HepG2 (cell line): ENCODE measurements at regions not wholly inside any gene's neighbourhood (a gene's known extent, or its start where the extent isn't known, plus 50 kb on each side); places are given as distances from the start of the nearest gene placed in this dataset.

ENCODE experiments used
- ATAC-seq: fragments of 200-7000 bp; cut with Tn5 transposase; 3 replicates; pipeline ENCODE4 v1.9.1; 2020; ENCODE audit warnings: mild to moderate bottlenecking, moderate library complexity
- BruUV-seq: library from RNA; stranded (reverse); fragments of 400-500 nt; replicated peaks from 2 replicates; lab custom pipeline; 2021; lab: Mats Ljungman, UMichigan
- CTCF ChIA-PET: fragments of 300-600 bp; formaldehyde crosslinking; extraction: SDS; loops from one replicate; lab custom pipeline; 2021; ENCODE audit warnings: low total read pairs, inconsistent platforms, low intra/inter-chr PET ratio; lab: Yijun Ruan, JAX
- POLR2A ChIA-PET: fragments of 350-600 bp; sonication (Branson Sonifier 250); formaldehyde crosslinking; loops from one replicate; lab custom pipeline; 2020; ENCODE audit warnings: antibody characterized with exemption, inconsistent platforms; lab: Yijun Ruan, JAX
- DNase-seq: peaks from one replicate; pipeline ENCODE4 v3.0.0-alpha.2; 2015; ENCODE audit warnings: low spot score
- FAIRE-seq: peaks from 3 replicates; lab custom pipeline; 2011; peaks lifted over from hg19 to GRCh38; lab: Jason Lieb, UNC
- H2AFZ ChIP-seq: one replicate; pipeline ENCODE4 v1.6.1; 2011; ENCODE audit warnings: low read length, inconsistent platforms
- H3K27ac ChIP-seq: fragments of 300-600 bp; 3 replicates; pipeline ENCODE4 v1.8.0; 2011; ENCODE audit warnings: mixed run types, mild to moderate bottlenecking, mixed read lengths, low read length, inconsistent platforms; ENCODE audit not compliant: insufficient read depth; ENCODE audit errors: extremely low read length
- H3K27me3 ChIP-seq, 2 experiments: fragments of 200-600 bp in 1 of 2; 2 replicates in 1 of 2; 3 replicates in 1 of 2; pipeline versions ENCODE4 v1.6.0 to v1.8.0; 2011; ENCODE audit warnings: low read length in 2 of 2, mild to moderate bottlenecking in 2 of 2, moderate library complexity in 2 of 2, inconsistent platforms in 1 of 2; ENCODE audit not compliant: insufficient read depth in 2 of 2, control insufficient read depth in 1 of 2
- H3K36me3 ChIP-seq, 2 experiments: fragments of 200-600 bp in 1 of 2; replicated peaks in 1 of 2; 2 replicates in 1 of 2; 3 replicates in 1 of 2; pipeline versions ENCODE4 v1.5.1 to v1.8.0; 2011; ENCODE audit warnings: low read length in 2 of 2, inconsistent platforms in 1 of 2; ENCODE audit not compliant: insufficient read depth in 2 of 2, control insufficient read depth in 1 of 2
- H3K4me1 ChIP-seq: 2 replicates; pipeline ENCODE4 v1.5.1; 2012; ENCODE audit warnings: low read length, inconsistent platforms; ENCODE audit not compliant: insufficient read depth
- H3K4me2 ChIP-seq: 2 replicates; pipeline ENCODE4 v1.6.0; 2011; ENCODE audit warnings: low read depth, low read length, inconsistent platforms
- H3K4me3 ChIP-seq, 3 experiments: fragments of 200-600 bp in 1 of 3; sonication (generic), shearing (Covaris generic) in 1 of 3; replicated peaks in 1 of 3; 2 replicates each; pipeline ENCODE4 v1.5.1; 2011 to 2016; ENCODE audit warnings: low read length in 3 of 3, inconsistent platforms in 2 of 3, low read depth in 2 of 3, mild to moderate bottlenecking in 2 of 3, control low read depth in 1 of 3, mixed read lengths in 1 of 3; ENCODE audit not compliant: insufficient read depth in 1 of 3
- H3K79me2 ChIP-seq: one replicate; pipeline ENCODE4 v1.6.1; 2011; ENCODE audit warnings: low read length, inconsistent platforms; ENCODE audit not compliant: insufficient read depth
- H3K9ac ChIP-seq: 2 replicates; pipeline ENCODE4 v1.6.0; 2011; ENCODE audit warnings: mild to moderate bottlenecking, low read depth, low read length, inconsistent platforms; ENCODE audit not compliant: insufficient read depth
- H3K9me3 ChIP-seq: 2 replicates; pipeline ENCODE4 v1.5.1; 2012; ENCODE audit warnings: mild to moderate bottlenecking, low read length
- H4K20me1 ChIP-seq: 2 replicates; pipeline ENCODE4 v1.6.0; 2011; ENCODE audit warnings: inconsistent platforms, mild to moderate bottlenecking, low read length, moderate library complexity; ENCODE audit not compliant: insufficient read depth
- BRCA1 ChIP-seq: sonication (generic); formaldehyde crosslinking; IDR thresholded peaks from 2 replicates; pipeline ENCODE4 v1.4.0; 2020; ENCODE audit warnings: missing genetic modification reagents
- ESRRA ChIP-seq: sonication (generic); formaldehyde crosslinking; IDR thresholded peaks from 2 replicates; pipeline ENCODE4 v1.5.1; 2020; ENCODE audit warnings: mild to moderate bottlenecking, low read depth, missing genetic modification reagents
- ISL2 ChIP-seq: sonication (generic); formaldehyde crosslinking; IDR thresholded peaks from 2 replicates; pipeline ENCODE4 v1.5.0; 2020; ENCODE audit warnings: missing genetic modification reagents
- JUNB ChIP-seq: sonication (generic); formaldehyde crosslinking; IDR thresholded peaks from 2 replicates; pipeline ENCODE4 v1.8.0; 2022; ENCODE audit warnings: missing genetic modification reagents, mild to moderate bottlenecking, borderline replicate concordance
- NCOR1 ChIP-seq: fragments of 200-600 bp; sonication (generic); IDR thresholded peaks from 2 replicates; pipeline ENCODE4 v1.7.0; 2017; ENCODE audit warnings: antibody characterized with exemption, low read length, borderline replicate concordance
- TCF7 ChIP-seq: sonication (generic); IDR thresholded peaks from 2 replicates; pipeline ENCODE4 v1.6.1; 2016; ENCODE audit warnings: antibody characterized with exemption, low read depth
- ZNF549 ChIP-seq: sonication (generic); formaldehyde crosslinking; IDR thresholded peaks from 2 replicates; pipeline ENCODE4 v1.5.0; 2020; ENCODE audit warnings: missing genetic modification reagents
- ZNF839 ChIP-seq: sonication (generic); formaldehyde crosslinking; IDR thresholded peaks from 2 replicates; pipeline ENCODE4 v1.4.0; 2020; ENCODE audit warnings: missing genetic modification reagents, mild to moderate bottlenecking, borderline replicate concordance
- whole genome bisulfite sequencing: methylation state at CpG from one replicate; pipeline ENCODE4 v1.1.6; 2017; ENCODE audit warnings: low lambda C conversion rate; 5-methylcytosine and 5-hydroxymethylcytosine counted together
- in situ Hi-C: cut with HindIII; loops from 2 replicates; pipeline ENCODE4 v1.10.0; 2017; ENCODE audit warnings: low pct_unique_long_range_greater_than_20kb; ENCODE audit not compliant: extremely low pct_ligation_motif_present
- intact Hi-C: fragments of 100-400 bp; cut with micrococcal nuclease; formaldehyde crosslinking; loops from one replicate; pipeline ENCODE4 v1.10.0; 2022; ENCODE audit not compliant: unreplicated experiment
- TF ChIP-seq, protein P1 (sequence below): sonication (generic); formaldehyde crosslinking; IDR thresholded peaks from 2 replicates; pipeline ENCODE4 v1.4.0; 2020; ENCODE audit warnings: missing genetic modification reagents, low read depth, mild to moderate bottlenecking, borderline replicate concordance
- TF ChIP-seq, protein P2 (sequence below): sonication (generic); formaldehyde crosslinking; IDR thresholded peaks from 2 replicates; pipeline ENCODE4 v1.4.0; 2020; ENCODE audit warnings: mild to moderate bottlenecking, missing genetic modification reagents
- TF ChIP-seq, protein P3 (sequence below): sonication (generic); formaldehyde crosslinking; IDR thresholded peaks from 2 replicates; pipeline ENCODE4 v1.8.0; 2022; ENCODE audit warnings: mild to moderate bottlenecking, missing genetic modification reagents, moderate library complexity

DNA sequence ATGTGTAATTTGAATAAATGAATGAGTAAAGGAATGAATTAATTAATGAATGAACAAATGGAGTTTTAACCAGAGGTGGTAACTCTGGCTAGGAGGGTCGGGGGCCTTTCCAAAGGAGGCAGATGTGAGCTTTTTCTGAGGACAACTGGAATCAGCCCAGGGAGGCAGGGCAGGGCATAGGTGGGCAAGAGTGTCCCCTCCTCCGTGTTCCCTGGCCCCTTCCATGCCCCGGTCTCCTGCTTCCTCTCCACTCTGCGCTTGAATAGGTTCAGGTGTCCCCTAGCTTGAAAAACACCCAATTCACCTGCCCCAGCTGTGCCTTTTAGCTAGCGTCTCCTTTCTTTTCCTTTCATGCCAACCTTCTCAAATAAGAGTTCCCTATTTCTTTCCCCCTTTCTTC is 473.1 kb downstream of the CDH26 start:
- POLR2A ChIA-PET, result no interaction called here
- in situ Hi-C loops (no loop called here), intact Hi-C loops (no loop called here)
- TF ChIP-seq ZNF549 (CRISPR knock-in tag), result no peak
- no peak for TF ChIP-seq ISL2 (CRISPR knock-in tag)
- TF ChIP-seq ZNF839 (CRISPR knock-in tag), result no peak
- TF ChIP-seq JUNB (CRISPR knock-in tag), result no peak
- no peak for TF ChIP-seq NCOR1
- TF ChIP-seq TCF7, result no peak
- TF ChIP-seq, protein P1, sequence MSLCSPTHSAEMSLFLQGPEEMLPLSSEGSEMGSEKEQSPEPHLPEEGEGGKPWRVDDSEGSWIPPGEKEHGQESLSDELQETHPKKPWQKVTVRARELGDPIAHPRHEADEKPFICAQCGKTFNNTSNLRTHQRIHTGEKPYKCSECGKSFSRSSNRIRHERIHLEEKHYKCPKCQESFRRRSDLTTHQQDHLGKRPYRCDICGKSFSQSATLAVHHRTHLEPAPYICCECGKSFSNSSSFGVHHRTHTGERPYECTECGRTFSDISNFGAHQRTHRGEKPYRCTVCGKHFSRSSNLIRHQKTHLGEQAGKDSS, result no peak
- TF ChIP-seq, protein P2, sequence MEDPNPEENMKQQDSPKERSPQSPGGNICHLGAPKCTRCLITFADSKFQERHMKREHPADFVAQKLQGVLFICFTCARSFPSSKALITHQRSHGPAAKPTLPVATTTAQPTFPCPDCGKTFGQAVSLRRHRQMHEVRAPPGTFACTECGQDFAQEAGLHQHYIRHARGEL (CRISPR knock-in tag), result no peak
- TF ChIP-seq ESRRA (CRISPR knock-in tag), result no peak
- TF ChIP-seq BRCA1, result no peak
- TF ChIP-seq, protein P3, sequence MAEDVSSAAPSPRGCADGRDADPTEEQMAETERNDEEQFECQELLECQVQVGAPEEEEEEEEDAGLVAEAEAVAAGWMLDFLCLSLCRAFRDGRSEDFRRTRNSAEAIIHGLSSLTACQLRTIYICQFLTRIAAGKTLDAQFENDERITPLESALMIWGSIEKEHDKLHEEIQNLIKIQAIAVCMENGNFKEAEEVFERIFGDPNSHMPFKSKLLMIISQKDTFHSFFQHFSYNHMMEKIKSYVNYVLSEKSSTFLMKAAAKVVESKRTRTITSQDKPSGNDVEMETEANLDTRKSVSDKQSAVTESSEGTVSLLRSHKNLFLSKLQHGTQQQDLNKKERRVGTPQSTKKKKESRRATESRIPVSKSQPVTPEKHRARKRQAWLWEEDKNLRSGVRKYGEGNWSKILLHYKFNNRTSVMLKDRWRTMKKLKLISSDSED (CRISPR knock-in tag), result no peak
- BruUV-seq, result no TSS peak
- Histone ChIP-seq H3K27me3 (no peaks in the 10 kb centered on the region), H3K4me1 (no peaks in the 10 kb centered on the region), H3K9ac (no peak overlapping the region), H2AFZ (no peak overlapping the region), H3K36me3 (no peaks in the 10 kb centered on the region), H3K9me3 (peaks cover 90% of the 10 kb centered on the region), H3K79me2 (no peaks in the 10 kb centered on the region), H3K4me2 (no peak overlapping the region), H4K20me1 (no peaks in the 10 kb centered on the region), H3K27ac (no peak overlapping the region), H3K4me3 (no peak overlapping the region)
- FAIRE-seq, result no peak
- 7% methylated on average over 5 of the region's 5 CpGs for WGBS
- DNase-seq, result no peak
- ATAC-seq, result no peak
- CTCF ChIA-PET, result no interaction called here
